ENCODE measurements at regions not wholly inside any gene's neighbourhood (a gene's known extent, or its start where the extent isn't known, plus 50 kb on each side); places are given as distances from the start of the nearest gene placed in this dataset.

GRCh38 chr14:101402936-101403660 lies 158.2 kb upstream of the DIO3 start:
- no peak overlapping the region for H3K4me3 ChIP-seq (ENCODE audit: low read depth, low read length)
- no peak for TF ChIP-seq CTCF (IDR thresholded peaks at IDR 0.05; ENCODE audit: low read depth, low read length)

DNA sequence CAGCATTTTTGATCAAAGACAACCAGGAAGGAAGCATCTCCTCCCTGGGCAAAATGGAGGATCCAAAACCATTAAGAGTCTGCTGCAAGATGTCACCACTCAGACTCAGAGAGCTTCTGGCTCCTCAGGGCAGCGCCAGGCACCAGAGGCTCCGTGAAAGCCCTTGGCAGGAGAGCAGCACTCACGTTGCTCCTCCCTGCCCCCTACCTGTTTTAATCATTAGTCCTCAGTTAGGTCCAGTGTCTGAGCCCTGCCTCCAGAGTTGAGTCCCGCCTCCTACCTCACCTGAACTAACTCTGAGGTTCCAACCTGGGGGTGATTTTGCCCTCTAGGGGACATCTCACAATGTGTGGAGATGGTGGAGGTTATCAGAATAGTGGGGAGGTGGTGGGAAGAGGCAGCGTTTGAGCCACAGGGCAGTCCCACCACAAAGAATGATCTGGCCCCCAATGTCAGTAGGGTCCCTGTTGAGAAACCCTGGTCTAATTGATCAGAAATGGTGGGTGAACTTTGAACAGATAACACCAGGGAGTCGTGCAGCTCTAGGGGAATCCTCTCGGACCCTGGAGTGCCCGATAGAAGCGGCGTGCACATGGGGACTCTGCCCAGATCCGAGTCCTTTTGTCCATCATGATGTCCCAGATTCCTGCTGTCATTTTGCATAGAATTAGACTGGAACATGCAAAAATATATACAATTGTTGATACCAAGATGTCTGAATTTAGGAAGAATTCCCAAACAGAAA lies 156.7 kb upstream of the DIO3 start:
- no peak for TF ChIP-seq CTCF (IDR thresholded peaks at IDR 0.05; ENCODE audit: low read depth, low read length)
- H3K4me3 ChIP-seq (ENCODE audit: low read depth, low read length) = no peak overlapping the region

DNA sequence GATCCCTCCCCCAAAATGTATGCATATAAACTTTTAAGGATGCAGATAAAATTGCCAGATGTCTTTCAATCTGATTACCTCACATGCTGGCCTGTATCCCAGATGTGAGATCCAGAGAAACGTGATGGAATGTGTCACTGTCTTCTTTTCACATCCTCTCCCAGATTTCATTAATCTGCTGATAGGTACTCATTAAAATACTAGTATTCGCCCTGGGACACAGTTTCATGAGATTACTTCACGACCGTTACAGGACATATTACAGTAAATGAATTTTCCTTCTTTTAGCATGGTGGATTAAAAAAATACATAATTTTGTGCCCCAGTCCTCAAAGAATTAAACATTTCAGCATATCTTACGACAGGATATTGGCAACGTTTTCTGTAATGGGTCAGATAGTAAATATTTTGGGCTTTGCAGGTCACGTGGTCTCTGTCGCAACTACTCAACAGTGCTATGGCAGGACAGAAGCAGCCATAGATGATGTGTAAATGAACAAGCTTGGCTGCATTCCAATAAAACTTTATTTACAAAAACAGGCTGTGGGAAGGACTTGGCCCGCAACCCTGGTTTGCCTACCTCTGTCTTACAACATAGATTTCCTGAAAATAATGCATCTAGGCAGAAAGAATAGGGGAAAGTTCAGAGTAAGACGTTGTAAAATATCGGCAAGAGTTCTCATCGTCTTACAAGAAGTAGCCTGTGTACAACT lies 156.0 kb upstream of the DIO3 start:
- TF ChIP-seq CTCF (IDR thresholded peaks at IDR 0.05; ENCODE audit: low read depth, low read length) = no peak

DNA sequence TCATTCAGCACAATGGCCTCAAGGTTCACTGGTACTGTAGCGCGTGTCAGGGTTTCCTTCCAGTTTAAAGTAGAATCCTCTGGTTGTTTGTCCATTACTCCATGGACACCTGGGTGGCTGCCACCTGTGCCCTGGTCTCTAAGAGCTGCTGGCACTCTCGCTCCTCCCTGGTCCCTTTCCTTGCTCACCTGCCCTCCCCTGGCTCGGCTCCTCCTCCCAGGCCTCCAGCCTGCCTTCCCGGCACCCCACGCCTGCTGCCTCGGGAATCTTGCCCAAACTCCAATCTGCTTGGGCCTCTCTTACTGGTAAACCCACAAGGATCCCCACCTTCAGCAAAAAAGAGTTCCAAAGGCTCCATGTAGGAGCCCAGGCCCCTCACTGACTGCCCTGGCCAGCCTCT lies 154.4 kb upstream of the DIO3 start:
- H3K4me3 ChIP-seq (ENCODE audit: low read depth, low read length) = no peak overlapping the region
- no peak for TF ChIP-seq CTCF (IDR thresholded peaks at IDR 0.05; ENCODE audit: low read depth, low read length)

More for the DNA sequence above, 156.0 kb upstream of the DIO3 start:
- no peak overlapping the region for H3K4me3 ChIP-seq (ENCODE audit: low read depth, low read length)

DNA sequence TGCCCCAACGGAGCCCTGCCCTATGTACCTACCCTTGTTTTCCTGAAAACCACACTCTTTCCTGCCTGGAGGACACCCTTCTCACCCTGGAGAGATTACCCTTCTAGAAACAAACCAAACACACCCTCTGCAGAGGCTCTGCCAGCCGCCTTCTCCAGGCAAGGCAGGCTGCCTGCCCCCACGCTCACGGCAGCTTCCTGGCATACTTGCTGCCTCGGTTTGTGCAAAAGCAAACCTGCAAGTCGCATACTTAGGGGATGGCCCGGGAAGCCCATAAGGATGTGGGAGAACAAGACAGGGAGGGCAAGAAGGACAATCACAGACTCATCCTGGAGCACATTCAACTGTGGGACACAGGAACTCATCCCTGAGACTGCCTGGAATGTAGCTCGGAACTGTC lies 154.0 kb upstream of the DIO3 start:
- no peak overlapping the region for H3K4me3 ChIP-seq (ENCODE audit: low read depth, low read length)
- TF ChIP-seq CTCF (IDR thresholded peaks at IDR 0.05; ENCODE audit: low read depth, low read length) = no peak

GRCh38 chr14:101408077-101408831 lies 153.0 kb upstream of the DIO3 start:
- TF ChIP-seq CTCF (IDR thresholded peaks at IDR 0.05; ENCODE audit: low read depth, low read length) = no peak
- no peak overlapping the region for H3K4me3 ChIP-seq (ENCODE audit: low read depth, low read length)
